Activated T-helper 2 cell treated with anti-CD3 and anti-CD28 coated beads, Interferon-gamma antibody, Interleukin-2, Interleukin-4, amounts not matched to agents 10 μg/mL and 5 μg/mL and 100 μg/mL, durations not matched to agents 14 hours and 24 hours and 36 hours (primary cell): ENCODE measurements at regions not wholly inside any gene's neighbourhood (a gene's known extent, or its start where the extent isn't known, plus 50 kb on each side); places are given as distances from the start of the nearest gene placed in this dataset.
"Not testable (repeated sequence)": the region's sequence is repeated elsewhere in the genome, so short reads cannot be mapped to it uniquely, and the experiment has no call there.

Source experiments
- DNase-seq: peaks from one replicate; pipeline ENCODE4 v3.0.0; 2021; ENCODE audit warnings: low spot score
- H3K27ac Mint-ChIP-seq: one replicate; pipeline ENCODE4 v1.8.0; 2021; ENCODE audit warnings: mixed read lengths
- H3K27me3 Mint-ChIP-seq: one replicate; pipeline ENCODE4 v1.8.0; 2021; ENCODE audit warnings: low read depth, mixed read lengths
- H3K36me3 Mint-ChIP-seq: one replicate; pipeline ENCODE4 v1.8.0; 2021; ENCODE audit warnings: low read depth, mixed read lengths
- H3K4me1 Mint-ChIP-seq: one replicate; pipeline ENCODE4 v1.8.0; 2021; ENCODE audit warnings: low read depth, mixed read lengths
- H3K4me3 Mint-ChIP-seq: one replicate; pipeline ENCODE4 v1.8.0; 2021; ENCODE audit warnings: low read depth, mild to moderate bottlenecking, moderate library complexity, mixed read lengths
- H3K9me3 Mint-ChIP-seq: one replicate; pipeline ENCODE4 v1.8.0; 2021; ENCODE audit warnings: mixed read lengths
- intact Hi-C: fragments of 100-400 bp; cut with micrococcal nuclease; formaldehyde crosslinking; loops from one replicate; pipeline ENCODE4 v1.15.1; 2023

DNA sequence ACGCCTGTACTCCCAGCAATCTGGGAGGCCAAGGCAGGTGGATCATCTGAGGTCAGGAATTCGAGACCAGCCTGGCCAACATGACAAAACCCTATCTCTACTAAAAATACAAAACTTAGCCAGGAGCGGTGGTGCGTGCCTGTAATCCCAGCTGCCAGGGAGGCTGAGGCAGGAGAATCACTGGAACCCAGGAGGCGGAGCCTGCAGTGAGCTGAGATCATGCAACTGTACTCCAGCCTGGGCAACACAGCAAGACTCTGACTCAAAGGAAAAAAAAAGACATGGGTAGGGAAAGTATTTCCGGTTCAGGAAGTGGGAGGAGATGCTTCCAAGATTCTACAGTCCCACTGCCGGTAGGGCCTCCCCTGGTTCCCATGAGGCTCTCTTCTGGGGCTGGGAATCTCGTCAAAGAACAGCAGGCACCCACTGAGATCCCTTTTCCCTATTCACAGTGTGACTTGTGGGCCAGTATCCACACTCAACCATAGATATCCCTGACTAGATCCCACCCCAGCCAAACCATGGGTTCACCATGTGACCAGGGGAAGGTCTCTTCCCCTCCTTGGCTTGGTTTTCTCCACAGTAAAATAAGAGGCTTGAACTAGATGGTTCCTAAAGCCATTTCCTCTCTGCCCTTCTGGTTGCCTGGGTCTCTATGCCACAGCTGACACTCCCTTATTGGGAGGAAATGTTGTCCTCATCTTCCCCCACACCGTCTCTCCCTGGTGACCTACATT lies 443.3 kb downstream of the BUD13 start:
- Mint-ChIP-seq H3K4me1 (no peaks in the 10 kb centered on the region), H3K27ac (no peak overlapping the region), H3K27me3 (no peaks in the 10 kb centered on the region), H3K9me3 (no peaks in the 10 kb centered on the region), H3K4me3 (no peak overlapping the region), H3K36me3 (no peaks in the 10 kb centered on the region)
- intact Hi-C loops = no loop called here
- DNase-seq = no peak

DNA sequence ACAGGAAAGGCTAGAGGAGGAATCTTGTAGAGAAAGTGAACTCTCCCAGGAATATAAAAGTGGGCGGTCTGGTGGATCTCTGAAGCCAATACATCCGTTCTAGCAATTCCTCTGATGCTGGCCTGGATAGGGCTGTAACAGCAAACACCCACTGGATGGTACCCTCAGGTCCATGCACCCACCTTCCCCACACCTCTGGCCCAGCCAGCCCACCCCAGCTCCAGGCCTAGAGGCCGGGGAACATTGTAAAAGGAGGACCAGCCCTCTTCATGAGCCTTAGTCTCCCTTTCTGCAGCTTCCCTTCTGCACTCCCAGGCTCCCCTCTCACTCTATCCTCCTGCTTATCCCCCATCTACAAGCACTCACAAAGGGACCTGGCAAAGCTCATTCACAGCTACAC lies 443.9 kb downstream of the BUD13 start:
- no peaks in the 10 kb centered on the region for H3K9me3 Mint-ChIP-seq
- no peaks in the 10 kb centered on the region for H3K27me3 Mint-ChIP-seq
- no peaks in the 10 kb centered on the region for H3K4me1 Mint-ChIP-seq
- intact Hi-C loops = no loop called here
- H3K27ac Mint-ChIP-seq = no peak overlapping the region
- no peak for DNase-seq
- no peaks in the 10 kb centered on the region for H3K36me3 Mint-ChIP-seq
- no peak overlapping the region for H3K4me3 Mint-ChIP-seq

DNA sequence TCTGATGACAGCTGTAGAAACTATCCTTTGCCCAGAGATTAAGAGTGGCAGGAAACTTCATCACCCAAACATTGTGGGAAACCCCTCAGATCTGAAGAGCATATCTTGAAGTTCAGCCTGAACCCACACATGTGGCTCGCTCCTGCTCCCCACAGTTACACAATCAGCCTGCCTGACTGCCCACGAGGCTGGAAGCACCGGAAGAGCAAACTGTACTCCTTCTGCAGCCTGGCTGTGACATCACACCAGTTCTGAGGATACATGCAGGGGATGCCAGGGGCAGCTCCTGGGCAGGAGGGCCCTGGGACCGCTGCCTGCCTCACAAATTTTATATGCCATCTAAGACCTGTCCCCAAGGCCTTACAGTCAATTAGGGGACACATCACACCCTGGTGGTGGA lies 444.4 kb downstream of the BUD13 start:
- Mint-ChIP-seq H3K36me3 (no peaks in the 10 kb centered on the region), H3K27me3 (no peaks in the 10 kb centered on the region), H3K27ac (no peak overlapping the region), H3K4me3 (no peak overlapping the region), H3K4me1 (no peaks in the 10 kb centered on the region), H3K9me3 (no peaks in the 10 kb centered on the region)
- intact Hi-C loops = no loop called here
- no peak for DNase-seq

DNA sequence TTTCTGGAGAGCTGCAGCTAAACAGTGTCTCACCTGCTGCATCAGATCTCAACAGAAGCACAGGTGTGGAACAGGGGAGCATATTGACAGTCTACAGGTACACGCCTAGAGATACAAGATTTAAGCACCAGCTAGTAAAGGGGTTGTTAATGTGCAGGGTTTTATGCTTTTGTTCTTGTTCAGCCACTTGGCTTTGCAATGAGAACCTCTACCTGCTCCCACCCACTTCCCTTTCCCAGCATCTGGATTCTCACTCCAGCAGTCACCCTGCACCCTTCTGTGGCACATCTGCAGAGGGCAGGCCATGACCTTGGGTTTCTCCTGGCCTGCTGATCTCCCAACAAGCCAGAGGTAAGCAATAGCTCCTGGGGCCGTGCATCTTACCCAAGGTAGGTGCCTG lies 446.6 kb downstream of the BUD13 start:
- no peak for DNase-seq
- no peaks in the 10 kb centered on the region for H3K27me3 Mint-ChIP-seq
- no peaks in the 10 kb centered on the region for H3K4me1 Mint-ChIP-seq
- H3K27ac Mint-ChIP-seq = no peak overlapping the region
- intact Hi-C loops = no loop called here
- H3K36me3 Mint-ChIP-seq = no peaks in the 10 kb centered on the region
- H3K4me3 Mint-ChIP-seq = no peak overlapping the region
- no peaks in the 10 kb centered on the region for H3K9me3 Mint-ChIP-seq

- no peaks in the 10 kb centered on the region for H3K4me1 Mint-ChIP-seq
- no peak overlapping the region for H3K4me3 Mint-ChIP-seq
- H3K9me3 Mint-ChIP-seq = no peaks in the 10 kb centered on the region
- DNase-seq = no peak
- intact Hi-C loops = no loop called here
- H3K27ac Mint-ChIP-seq = no peak overlapping the region
- no peaks in the 10 kb centered on the region for H3K27me3 Mint-ChIP-seq
- no peaks in the 10 kb centered on the region for H3K36me3 Mint-ChIP-seq
Observed at GRCh38 chr11:116325247-116325646, 447.5 kb downstream of the BUD13 start.

GRCh38 chr11:116324077-116324476 lies 448.7 kb downstream of the BUD13 start:
- H3K4me3 Mint-ChIP-seq, H3K36me3 Mint-ChIP-seq, H3K9me3 Mint-ChIP-seq, DNase-seq, H3K27me3 Mint-ChIP-seq, H3K27ac Mint-ChIP-seq, H3K4me1 Mint-ChIP-seq, intact Hi-C loops: not testable (repeated sequence)

- no peaks in the 10 kb centered on the region for H3K4me1 Mint-ChIP-seq
- H3K27me3 Mint-ChIP-seq = peaks cover 2% of the 10 kb centered on the region
- H3K36me3 Mint-ChIP-seq = no peaks in the 10 kb centered on the region
- no peak for DNase-seq
- no peak overlapping the region for H3K4me3 Mint-ChIP-seq
- no peaks in the 10 kb centered on the region for H3K9me3 Mint-ChIP-seq
- intact Hi-C loops = no loop called here
- H3K27ac Mint-ChIP-seq = no peak overlapping the region
Observed at GRCh38 chr11:116317212-116317611, 455.6 kb downstream of the BUD13 start.

DNA sequence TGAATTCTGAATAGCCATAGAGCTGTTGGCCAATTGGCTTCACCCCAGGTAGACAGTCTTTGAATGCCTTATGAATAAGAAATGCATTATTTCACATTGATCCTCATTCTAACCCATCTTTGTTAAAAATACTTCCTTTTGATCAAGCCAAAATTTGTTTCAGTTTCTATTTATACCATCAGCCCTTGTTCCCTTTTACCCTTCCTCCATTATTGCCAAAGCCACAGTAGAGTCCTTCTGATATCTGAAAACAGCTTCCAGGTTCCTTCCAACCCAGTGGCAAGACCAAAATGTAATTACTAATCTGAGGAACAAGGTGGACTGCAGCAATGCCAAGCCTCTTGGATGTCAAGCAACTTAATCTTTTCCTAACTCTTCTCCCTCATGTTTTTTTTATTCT lies 458.8 kb downstream of the BUD13 start:
- no peaks in the 10 kb centered on the region for H3K36me3 Mint-ChIP-seq

DNA sequence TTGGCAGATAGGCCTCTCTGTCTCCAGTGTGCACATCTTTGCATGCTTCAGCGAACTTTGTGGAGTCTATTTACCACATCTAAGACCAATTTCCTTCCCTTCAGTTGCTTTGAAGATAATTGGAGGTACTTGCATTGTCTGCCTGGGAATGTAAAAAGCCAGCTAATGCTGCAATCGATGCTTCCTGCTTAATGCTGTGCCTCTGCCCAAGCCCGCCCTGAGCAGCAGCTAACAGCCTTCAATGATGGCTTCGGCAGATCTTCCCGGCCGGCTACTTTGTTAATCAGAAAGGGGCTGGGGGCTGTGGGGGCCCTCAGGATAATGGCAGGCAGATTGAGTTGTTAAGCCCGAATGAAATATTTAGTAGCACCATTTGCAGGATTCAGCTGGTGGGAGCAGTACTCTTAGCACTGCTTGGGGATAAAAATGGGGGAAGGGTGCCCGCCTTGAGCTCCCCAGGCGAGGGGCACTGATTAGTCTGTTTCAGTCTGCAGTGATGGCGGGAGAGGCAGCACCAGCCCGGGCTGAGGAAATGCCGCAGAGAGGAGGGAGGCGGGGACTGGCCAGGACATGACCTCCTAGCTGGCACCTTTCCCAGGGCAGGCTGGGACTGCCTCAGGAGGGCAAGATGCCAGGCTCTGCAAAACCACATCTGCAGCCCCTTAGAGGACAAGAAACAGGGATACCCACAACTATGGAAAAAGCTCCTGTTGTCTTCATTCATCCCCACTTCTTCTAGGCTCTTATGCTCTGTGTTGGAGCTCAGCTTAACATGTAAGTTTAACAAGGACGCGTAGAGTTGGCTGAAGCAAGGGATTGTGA lies 460.0 kb downstream of the BUD13 start:
- no peak overlapping the region for H3K4me3 Mint-ChIP-seq
- H3K9me3 Mint-ChIP-seq = no peaks in the 10 kb centered on the region

More for the DNA sequence above, 458.8 kb downstream of the BUD13 start:
- no peaks in the 10 kb centered on the region for H3K9me3 Mint-ChIP-seq
- H3K4me3 Mint-ChIP-seq = no peak overlapping the region
- no peak for DNase-seq
- H3K4me1 Mint-ChIP-seq = no peaks in the 10 kb centered on the region
- intact Hi-C loops = no loop called here
- no peak overlapping the region for H3K27ac Mint-ChIP-seq
- peaks cover 5% of the 10 kb centered on the region for H3K27me3 Mint-ChIP-seq

DNA sequence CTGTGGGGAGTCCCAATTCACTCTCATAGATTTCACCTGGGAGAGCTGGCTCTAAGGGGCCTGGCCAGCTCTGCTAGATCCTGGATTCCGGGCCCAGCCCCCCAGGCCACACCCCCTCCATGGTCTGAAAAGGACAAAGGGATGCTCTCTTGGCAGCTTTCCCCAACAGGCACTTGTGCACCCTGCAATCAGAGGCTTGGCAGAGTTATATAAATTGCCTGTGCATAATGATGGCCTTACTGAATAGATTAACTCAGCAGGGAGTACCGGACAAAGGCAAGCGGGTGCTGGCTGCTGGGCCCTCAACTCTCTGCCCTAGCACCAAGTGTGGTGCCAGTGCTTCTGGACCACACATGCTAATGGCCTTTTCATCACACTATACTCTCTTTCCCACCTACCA lies 461.6 kb downstream of the BUD13 start:
- no peak overlapping the region for H3K4me3 Mint-ChIP-seq
- H3K4me1 Mint-ChIP-seq = no peaks in the 10 kb centered on the region
- no peak for DNase-seq
- intact Hi-C loops = no loop called here
- no peaks in the 10 kb centered on the region for H3K9me3 Mint-ChIP-seq
- peaks cover 5% of the 10 kb centered on the region for H3K27me3 Mint-ChIP-seq
- H3K36me3 Mint-ChIP-seq = no peaks in the 10 kb centered on the region
- no peak overlapping the region for H3K27ac Mint-ChIP-seq

More for the DNA sequence above, 460.0 kb downstream of the BUD13 start:
- Mint-ChIP-seq H3K27ac (no peak overlapping the region), H3K27me3 (peaks cover 5% of the 10 kb centered on the region), H3K4me1 (no peaks in the 10 kb centered on the region), H3K36me3 (no peaks in the 10 kb centered on the region)
- no peak for DNase-seq
- intact Hi-C loops = no loop called here

GRCh38 chr11:116310698-116311097 lies 462.1 kb downstream of the BUD13 start:
- intact Hi-C loops = no loop called here
- no peaks in the 10 kb centered on the region for H3K36me3 Mint-ChIP-seq
- H3K4me1 Mint-ChIP-seq = no peaks in the 10 kb centered on the region
- H3K4me3 Mint-ChIP-seq = no peak overlapping the region
- H3K27ac Mint-ChIP-seq = no peak overlapping the region
- no peak for DNase-seq
- H3K9me3 Mint-ChIP-seq = no peaks in the 10 kb centered on the region
- peaks cover 5% of the 10 kb centered on the region for H3K27me3 Mint-ChIP-seq

DNA sequence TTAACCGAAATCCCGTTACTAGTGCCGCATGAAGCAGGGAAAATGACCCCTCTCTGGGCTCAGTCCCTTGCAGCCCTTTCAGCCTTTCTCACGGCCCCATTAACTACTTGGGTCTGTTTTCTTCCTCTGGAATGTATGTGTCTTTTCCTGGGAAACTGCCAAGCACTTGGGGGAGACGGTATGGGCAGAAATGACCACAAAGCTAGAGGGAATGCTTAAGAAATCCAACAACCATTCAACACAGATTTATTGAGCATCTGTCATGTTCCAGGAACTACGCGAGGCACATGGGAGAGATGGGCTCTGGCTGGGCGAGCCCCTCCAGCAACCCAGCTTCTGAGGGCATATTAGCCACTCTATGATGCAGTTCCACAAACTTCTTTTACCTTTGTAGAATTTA lies 462.6 kb downstream of the BUD13 start:
- Mint-ChIP-seq H3K36me3 (no peaks in the 10 kb centered on the region), H3K4me3 (no peak overlapping the region), H3K4me1 (no peaks in the 10 kb centered on the region), H3K9me3 (no peaks in the 10 kb centered on the region), H3K27me3 (peaks cover 5% of the 10 kb centered on the region), H3K27ac (no peak overlapping the region)
- no peak for DNase-seq
- intact Hi-C loops = no loop called here

GRCh38 chr11:116309446-116309845 lies 463.3 kb downstream of the BUD13 start:
- H3K36me3 Mint-ChIP-seq = no peaks in the 10 kb centered on the region
- no peak for DNase-seq
- H3K4me1 Mint-ChIP-seq = no peaks in the 10 kb centered on the region
- H3K9me3 Mint-ChIP-seq = no peaks in the 10 kb centered on the region
- H3K27ac Mint-ChIP-seq = no peak overlapping the region
- no peak overlapping the region for H3K4me3 Mint-ChIP-seq
- H3K27me3 Mint-ChIP-seq = peaks cover 3% of the 10 kb centered on the region
- intact Hi-C loops = no loop called here
